C1 segment of cervical spinal cord (tissue), 14 donors: ENCODE measurements at regions not wholly inside any gene's neighbourhood (a gene's known extent, or its start where the extent isn't known, plus 50 kb on each side); places are given as distances from the start of the nearest gene placed in this dataset.

Experiments
- DNase-seq, 14 donors: peaks; one replicate each; lab custom pipeline; 2025; lab: John Stamatoyannopoulos, UW

DNA sequence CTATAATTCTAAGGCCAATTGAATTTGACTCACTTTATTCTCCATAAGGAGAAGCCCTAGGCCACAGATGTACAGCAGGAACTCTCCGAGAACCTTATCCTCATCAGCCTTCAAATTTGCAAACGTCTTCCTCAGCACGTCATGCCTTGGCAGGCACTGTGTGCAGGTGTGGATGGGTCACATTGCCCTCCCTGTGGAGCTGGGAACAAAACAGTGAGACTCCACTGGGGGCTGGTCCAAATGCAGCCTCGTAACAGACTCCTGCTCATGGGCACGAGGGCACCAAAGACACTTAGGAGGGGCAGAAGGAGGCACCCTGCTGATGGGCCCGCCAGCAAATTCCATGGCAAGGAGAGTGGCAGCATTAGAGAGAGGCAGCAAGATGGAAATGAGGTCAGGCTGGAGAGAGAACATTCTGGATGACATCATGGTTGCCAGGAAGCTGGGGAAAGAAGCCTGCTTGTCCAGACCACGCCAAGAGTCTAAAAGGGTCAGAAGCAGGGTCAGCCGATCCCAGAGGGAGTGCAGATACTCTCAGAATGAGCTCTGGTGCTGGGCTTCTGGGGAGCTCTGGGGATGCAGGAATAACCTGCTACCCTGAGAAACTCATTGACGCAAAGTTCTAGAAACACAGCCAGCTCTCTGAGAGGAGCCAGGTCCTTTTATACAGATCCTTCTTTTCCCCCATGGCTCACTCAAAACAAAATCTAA is 242.2 kb downstream of the B3GLCT start:
- peak in 4 of 14 donors; percentile 1 to 30 (median 6) for DNase-seq

DNA sequence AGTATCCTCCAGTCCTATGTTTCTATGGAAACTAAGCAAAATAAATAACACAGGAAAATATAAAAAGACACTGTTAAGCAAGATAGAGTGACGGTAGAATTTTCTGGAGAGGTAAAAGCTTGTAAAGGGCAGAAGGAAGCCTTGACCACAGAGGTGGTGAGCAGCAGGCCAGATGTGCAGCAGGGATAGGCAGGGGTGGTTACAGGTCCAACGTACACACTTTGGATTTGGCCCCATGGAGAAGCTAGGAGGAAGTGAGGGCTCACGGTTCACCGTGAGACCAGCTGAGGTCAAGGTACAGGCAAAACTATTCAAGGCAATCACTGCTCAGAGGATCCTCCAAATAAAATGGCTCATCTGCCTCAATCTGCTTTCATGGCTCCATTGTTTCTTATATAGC is 242.8 kb downstream of the B3GLCT start:
- DNase-seq, result no peak

DNA sequence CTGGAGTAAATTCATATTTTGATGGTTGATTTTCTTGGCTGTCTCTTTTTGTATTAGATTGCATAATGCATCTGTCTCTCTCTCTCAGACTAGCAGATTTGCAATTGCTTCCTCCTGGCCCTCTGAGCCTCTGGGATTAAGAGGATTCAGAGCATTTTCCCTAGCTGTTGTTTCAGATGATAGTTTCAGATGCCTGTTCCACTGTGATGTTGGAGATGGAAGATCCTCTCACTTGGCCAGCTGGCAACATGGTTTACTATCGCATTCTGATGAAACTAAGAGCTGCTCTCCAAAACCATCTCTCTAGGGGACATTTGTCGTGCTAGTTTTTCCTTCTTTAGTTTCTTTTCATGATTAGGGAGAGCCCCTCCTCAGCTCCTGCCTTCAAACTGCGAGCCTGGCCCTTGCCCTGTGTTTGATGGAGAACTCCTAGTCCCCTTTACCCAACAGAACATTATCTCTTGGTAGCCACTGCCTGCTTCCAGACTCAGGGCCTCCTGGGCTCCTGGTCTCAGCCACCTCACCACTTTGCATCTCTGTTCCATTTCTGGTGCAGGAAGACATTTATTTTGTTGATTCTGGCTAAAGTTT is 244.6 kb downstream of the B3GLCT start:
- DNase-seq, result no peak

DNA sequence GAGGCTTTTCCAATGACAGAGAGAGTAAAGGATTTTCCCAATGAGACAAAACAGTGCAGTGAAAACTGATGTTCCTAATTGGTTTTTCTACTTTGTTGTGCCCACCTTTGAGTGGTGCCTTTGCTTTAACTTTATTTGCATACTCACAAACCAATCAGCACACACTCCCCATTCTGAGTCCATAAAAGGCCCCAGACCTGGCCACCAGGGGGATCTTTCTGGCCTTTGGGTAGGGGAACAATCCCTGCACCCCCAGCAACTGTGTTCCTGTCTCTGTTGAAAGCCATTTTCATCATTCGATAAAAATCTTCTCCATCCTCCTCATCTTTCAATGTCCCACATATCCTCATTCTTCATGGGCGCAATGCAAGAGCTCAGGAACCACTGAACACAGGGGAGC is 252.8 kb downstream of the B3GLCT start:
- DNase-seq, result no peak

DNA sequence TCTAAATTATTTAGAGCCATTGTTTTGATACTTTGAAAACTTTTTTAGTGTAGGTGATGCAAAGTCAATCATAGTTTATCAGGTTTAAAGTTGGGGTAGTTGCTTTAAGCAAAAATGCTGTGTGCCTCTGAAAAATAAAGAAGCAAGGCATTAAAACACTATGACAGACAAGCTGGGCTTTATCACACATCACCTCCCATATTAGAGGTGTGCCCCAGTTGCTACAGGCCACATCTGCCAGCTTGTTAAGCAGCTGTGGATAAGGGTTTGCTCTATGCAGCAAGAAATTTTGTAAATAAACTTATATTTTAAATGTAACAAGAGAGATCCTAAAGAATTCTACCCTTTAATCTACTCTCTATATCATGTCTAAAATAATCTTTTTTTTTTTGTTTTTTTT is 255.8 kb downstream of the B3GLCT start:
- no peak for DNase-seq

DNA sequence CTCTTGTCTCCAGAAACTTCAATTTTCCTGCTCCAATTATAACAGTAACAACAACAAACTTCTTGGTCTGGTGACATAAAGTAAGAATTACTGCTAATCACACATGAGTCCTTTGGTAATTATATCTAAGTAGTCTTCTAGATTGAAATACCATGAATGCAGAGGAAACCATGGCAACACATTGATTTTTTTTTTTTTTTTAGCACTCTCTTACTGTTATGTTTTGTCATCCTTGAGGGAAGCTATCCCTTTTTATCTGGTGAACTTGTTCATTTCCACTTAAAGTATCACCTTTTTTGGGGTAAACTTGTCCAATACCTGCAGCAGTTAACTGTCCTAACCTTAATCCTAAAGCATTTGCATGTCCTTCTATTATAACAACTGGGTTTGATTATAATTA is 256.3 kb downstream of the B3GLCT start:
- DNase-seq, result no peak

DNA sequence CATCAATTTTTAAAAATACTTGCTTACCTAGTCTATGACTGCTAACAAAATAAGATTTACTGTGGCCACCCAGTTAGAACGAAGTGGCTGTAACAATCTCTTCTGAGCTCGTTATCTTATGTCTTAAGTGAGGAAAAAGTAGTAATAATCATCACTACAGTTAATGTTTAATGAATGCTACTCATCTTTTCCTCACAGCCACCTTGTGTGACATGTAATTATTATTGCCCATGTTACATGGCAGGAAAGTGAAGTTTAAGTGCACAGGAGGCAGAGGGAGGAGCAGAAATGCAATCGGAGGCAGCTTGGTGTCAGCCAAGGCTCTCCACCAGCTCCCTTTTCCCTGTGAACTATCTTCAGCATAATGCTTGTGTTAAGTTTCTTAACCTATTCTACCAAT is 260.3 kb downstream of the B3GLCT start:
- DNase-seq, result no peak

DNA sequence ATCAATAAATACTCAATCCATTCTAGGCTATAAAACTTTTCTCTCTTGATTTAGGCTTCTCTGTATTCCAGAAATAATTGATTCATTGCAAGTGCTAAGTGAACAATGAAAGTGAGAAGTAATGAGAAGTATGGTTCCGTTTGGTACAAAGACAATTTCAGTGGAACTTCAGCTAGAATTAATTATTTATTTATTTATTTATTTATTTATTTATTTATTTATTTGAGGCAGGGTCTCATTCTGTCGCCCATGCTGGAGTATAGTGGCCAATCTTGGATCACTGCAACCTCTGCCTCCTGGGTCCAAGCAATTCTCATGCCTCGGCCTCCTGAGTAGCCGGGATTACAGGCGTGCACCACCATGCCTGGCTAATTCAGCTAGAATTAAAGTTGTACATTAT is 262.1 kb downstream of the B3GLCT start:
- DNase-seq, result no peak

DNA sequence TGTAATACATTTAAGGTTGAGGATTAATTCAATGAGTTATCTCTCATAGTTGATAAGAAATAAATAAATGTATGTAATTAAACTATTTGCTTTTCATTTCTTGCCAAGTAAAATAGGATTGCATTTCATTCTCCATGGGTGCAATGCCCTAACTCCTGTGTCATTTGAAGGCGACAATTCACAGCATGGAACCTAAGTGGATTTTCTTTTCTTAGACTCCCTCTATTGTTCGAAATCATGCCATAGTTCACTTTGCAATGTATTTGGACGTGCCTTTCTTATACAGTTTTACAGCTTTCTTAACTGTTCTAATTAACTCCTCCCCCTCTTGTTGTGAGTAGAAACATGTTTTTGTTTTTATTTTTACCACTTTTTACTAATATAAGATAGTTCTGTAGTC is 263.0 kb downstream of the B3GLCT start:
- no peak for DNase-seq

DNA sequence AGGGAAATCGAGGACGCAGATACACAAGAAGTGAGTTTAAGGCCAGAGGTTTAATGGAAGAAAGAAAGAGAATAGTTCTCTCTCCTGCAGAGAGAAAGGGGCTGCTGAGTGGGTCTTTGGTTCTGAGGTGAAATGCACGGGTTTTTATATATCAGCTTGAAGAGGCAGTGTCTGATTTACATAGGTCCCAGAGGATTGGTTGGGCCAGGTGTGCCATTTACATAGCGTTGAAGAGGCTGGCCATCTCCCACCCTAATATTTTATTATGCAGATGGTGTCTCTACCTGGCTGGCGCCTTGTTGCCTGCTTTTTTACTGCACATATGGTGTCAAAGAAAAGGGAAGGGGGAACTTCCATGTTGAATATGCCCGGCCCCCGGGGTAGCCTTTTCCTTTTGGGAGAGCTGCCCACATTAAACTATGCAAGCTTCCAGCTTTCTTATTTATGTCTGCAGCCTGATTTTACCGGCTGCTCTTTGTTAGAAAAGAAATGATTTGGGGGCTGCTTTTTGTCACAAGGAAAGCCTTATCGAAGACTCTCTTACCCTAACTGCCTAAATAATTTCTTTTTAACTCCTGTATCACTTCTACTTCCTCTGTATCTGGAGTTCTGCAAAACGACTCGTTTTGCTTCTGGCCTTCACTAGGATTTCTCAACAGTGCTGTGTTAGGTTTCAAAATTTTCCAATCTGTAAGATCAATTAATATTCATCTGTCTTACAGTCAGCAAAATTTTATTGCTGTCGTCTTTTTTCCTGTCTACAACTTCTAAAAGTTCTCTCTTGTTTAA is 268.5 kb downstream of the B3GLCT start:
- DNase-seq, result no peak

DNA sequence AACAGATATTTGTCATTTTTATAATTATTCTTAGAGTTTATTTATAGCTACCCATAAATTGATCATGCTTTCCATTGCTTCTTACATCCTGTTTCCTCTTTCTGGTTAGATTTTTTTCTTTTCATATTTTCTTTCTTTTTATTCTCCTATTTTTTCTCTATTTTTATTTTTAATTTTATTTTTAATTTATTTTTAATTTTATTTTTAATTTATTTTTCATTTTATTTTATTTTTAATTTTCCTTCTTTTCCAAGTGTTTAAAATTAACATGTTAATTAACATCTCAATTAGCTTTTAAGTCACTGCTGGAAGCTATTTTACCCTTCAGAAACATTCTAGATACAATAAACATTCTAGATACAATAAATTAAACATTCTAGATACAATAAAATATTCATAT is 269.6 kb downstream of the B3GLCT start:
- DNase-seq, result no peak

DNA sequence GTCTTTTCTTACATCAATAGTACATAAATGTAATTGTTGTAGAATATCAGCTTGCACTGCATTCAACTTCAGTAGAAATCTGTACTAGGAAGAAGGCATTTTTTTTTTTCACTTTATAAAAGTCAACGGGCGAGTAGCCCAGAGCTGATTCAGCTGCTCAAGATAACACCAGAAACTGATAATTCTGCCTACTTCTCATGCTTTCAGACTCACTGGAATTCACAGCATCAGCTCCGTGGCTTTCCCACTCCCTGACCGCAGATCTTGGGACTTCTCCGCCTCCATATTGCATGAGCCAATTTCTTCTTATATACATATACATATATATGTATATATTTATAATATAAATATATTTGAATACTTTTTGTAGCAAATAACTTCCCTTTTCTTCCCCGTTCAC is 263.1 kb upstream of the RXFP2 start:
- no peak for DNase-seq

DNA sequence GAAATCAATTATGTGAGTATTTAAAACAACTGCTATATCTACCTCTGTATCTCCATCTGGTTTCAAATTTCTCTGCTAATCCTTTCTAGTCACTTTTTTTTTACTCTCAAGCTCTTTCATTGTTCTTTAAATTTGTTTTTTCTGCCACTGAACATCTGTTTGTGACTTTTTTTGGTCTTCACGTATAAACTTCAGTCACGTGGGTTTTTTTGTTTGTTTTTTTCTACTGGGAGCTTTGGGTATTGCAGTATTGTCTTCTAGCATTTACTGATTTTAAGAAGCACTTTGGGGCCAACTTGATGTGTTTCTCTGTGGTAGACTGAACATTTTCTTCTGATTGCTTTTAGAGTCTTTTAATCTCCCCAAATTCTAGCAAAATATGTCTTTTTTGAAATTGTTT is 262.6 kb upstream of the RXFP2 start:
- no peak for DNase-seq

DNA sequence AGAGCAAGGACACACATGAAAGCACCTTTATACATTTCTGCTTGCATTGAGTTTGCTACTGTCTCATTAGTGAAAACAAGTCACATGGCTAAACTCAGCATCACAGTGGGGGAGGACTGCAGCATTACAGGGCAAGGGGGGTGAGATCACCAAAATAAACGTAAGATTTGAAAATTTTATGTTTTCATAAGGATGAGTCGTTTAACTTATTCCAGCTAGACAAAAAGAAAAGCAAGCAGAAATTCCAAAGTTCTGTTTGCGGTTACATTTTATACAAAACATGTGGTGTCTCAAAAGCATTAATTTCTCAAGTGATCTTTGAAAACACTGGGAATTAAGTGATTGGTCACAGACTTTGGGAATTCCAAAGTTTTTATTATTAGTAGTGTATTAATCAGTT is 261.4 kb upstream of the RXFP2 start:
- DNase-seq, result no peak

DNA sequence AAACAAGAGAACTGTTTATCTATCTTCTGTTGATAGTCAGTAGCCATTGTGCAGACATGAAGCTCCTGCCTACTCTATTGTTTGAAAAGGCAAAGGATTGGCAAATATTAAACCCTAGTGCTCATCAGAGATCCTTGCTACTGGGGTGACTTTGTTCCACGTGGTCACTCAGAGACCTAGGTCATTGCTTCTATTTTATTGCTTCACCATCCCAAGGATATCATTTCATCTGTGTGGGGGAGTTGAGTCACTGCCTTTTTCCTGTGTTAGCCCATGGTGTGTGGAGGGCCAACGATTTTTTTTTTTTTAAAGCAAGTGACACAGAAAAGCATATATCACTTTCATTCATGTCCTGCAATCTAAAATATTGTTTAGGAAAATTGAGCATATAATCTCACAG is 254.1 kb upstream of the RXFP2 start:
- DNase-seq, result no peak

DNA sequence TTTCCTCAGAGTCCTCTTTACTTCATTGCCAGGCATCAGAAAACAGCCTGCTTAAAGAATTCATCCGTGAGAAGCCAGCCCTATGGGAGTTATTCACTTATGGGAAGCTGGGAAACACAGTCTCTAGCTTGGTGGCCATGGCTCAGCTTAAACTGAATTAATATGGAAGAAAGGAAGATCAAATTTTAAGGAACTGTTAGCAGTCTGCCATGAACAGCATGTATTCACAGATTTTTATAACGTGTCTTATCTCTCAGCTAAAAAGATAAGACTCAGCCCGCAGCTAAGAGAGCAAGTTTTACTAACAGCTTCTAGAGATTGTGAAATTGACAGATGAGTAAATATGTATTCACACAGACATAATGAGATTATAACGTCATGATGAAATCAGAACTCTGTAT is 253.7 kb upstream of the RXFP2 start:
- no peak for DNase-seq

DNA sequence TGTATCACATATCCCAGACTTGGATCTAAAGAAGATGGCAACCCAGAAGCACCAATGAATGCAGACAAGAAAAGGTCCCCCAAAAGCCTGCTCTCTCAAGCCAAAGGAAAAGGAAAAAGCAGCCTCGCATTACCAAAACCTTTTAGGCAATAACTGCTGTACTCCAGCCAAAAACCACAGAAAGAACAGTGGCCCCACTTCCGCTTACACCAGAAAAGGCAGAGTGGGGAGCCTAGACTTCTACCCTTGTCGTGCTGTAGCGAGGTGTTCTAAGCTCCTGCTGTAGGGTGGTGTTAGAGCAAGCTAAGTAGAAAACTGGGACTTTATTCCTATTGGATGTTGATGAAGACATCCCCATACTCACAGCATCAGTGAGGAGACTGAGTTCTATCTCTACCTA is 244.0 kb upstream of the RXFP2 start:
- DNase-seq, result no peak

DNA sequence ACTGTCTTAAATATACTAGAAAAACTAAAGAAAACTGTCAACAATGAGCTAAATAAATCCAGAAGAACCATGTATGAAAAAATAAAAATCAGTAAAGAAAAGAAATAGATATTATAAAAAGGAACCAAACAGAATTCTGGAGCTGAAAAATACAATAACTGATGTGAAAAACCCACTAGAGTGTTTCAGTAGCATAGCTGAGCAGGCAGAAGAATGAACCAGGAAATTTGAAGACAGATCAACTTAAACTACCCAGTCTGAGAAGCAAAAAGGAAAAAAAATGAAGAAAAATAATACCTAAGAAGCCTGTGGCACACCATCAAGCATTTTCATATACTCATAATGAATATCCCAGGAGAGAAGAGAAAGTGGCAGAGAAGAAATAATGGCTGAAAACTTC is 240.1 kb upstream of the RXFP2 start:
- DNase-seq, result no peak

DNA sequence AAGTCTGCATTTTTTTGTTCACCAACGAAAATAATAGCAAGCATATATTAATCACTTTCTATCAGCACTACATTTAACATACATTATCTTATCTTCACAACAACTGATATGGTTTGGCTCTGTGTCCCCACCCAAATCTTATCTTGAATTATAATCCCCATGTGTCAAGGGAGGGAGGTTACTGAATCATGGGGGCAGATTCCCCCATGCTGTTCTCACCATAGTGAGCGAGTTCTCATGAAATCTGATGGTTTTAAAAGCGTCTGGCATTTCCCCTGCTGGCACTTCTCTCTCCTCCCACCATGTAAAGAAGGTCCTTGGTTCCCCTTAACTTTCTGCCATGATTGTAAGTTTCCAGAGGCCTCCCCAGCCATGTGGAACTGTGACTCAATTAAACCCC is 235.7 kb upstream of the RXFP2 start:
- DNase-seq, result no peak

DNA sequence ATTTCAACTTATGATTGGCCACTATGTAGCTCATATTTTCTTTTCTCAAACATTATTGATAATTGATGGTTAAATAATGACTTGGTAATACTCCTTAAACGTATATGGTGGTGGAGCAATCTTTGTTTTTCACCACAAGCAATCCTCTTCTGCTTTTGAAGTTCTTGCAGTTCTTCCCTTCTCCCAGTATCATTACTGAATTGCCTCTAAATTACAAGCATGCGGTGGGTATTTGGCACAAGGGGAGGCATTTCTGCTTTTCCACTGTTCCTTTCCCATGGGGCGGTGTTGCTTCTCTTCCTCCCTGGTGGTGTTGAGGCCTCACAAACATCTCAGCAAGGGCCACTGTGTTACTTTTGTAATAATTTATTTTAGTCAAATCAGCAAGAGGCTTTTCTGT is 234.4 kb upstream of the RXFP2 start:
- no peak for DNase-seq

DNA sequence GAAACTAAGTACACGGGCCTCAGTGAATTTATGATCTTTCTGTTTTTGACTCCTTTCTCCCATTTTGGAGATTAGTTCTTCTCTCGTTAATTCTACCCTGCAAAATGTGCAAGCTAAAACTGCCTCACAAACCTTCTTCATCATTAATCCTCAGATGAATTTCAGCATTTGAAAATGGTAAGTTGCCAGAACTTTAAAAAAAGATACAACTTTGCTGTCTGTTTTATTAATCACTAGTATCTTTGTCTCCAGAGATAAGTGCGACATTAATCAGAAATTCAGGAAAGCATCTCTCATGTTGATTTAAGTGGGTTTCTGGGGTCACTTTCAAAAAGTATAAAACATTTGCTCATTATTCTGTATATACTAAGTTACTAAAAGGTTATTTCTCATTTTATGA is 227.0 kb upstream of the RXFP2 start:
- no peak for DNase-seq

DNA sequence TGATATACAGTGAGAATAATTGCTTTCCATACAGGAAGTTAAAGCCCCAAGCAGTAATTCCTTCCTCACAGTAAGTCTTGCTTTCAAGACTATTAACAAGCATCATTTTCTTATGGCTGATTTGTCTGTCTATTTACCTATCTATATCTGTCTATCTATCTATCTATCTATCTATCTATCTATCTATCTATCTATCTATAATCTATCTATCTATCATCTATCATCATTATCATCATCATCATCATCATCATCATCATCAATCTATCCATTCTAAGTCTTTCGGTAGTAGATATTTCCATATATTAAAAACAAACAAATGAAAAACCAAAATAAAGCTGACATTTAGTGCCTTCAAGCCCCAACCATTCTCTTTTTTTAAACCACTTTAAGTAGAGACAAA is 224.4 kb upstream of the RXFP2 start:
- no peak for DNase-seq

DNA sequence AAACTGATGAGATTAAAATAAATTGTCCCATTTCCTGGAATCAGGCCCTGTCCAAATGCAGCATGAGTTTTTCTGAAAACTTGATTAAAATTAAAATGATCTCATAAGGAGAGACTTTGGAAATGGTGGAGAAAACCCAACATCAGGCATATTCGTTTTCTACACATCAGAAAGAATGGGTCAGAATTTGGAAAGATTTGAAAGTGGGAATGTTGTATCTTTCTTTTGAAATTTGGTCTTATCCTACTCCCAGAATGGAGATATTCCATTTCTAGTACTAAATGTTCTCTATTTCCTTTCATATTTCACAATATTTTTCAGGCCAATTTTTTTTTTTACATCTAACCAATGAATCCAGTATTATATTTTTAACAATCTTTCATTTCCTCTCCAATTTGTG is 223.9 kb upstream of the RXFP2 start:
- no peak for DNase-seq
